GM13976 (cell line): ENCODE measurements at regions not wholly inside any gene's neighbourhood (a gene's known extent, or its start where the extent isn't known, plus 50 kb on each side); places are given as distances from the start of the nearest gene placed in this dataset.

Experiments used
- DNase-seq: peaks from one replicate; pipeline ENCODE4 v3.0.0; 2012; ENCODE audit warnings: low spot score
- CTCF ChIP-seq: IDR thresholded peaks from 2 replicates; pipeline ENCODE4 v1.5.1; 2012; ENCODE audit warnings: borderline replicate concordance, mild to moderate bottlenecking; ENCODE audit not compliant: insufficient read depth; ENCODE audit errors: extremely low read depth, missing control alignments, control extremely low read depth
- in situ Hi-C: fragments of 300-500 bp; cut with MboI; formaldehyde crosslinking; loops from one replicate; pipeline ENCODE4 v1.12.0; 2022; ENCODE audit warnings: low sequenced_read_pairs, mixed read lengths, inconsistent platforms; ENCODE audit not compliant: unreplicated experiment

- no peak for TF ChIP-seq CTCF
- DNase-seq, result no peak
Measured at GRCh38 chr16:86668136-86668910, 90.0 kb downstream of the FOXL1 start.

GRCh38 chr16:86669285-86669805, 91.0 kb downstream of the FOXL1 start:
- TF ChIP-seq CTCF, result no peak
- no peak for DNase-seq
- in situ Hi-C loops, result no loop called here

More at GRCh38 chr16:86668136-86668910, 90.0 kb downstream of the FOXL1 start:
- in situ Hi-C loops, result no loop called here

DNA sequence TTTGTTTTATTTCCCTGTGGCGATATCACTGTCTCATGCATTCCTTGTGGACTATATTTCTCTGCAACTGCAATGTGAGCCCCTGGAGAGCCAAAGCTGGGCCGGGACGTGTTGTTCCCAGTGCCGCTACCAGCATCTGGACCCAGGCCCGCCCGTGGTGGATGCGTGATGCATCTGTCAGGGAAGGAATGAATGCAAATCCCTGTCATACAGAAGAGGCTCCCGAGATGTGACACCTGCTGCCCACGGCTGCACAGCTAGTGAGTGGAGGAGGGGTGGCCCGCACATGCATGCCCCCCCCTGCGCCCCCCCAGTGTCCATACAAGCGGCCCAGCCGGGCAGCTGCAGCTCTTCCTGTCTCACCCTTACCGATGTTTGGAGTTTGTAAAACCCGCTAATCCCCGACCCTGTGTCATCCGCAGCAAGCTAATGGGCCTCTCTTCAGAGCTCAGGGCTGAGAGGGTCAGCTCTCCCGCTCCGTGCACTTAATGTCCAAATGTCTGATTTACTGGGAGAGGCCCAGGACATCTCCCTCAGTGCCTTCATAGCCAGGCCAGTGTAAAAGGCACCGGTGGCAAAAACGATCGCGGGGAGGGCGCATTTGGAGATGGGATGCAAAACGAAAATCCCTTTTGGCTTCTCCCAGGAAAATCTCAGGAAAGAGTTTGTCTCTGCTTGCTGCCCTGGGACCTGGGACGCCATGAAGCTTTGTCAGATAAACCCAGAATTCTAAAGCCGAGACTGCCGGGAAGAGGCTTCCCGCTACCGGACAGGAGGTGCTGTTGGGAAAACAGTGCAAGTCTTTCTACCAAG, 91.8 kb downstream of the FOXL1 start:
- in situ Hi-C loops, result no loop called here
- DNase-seq, result no peak
- TF ChIP-seq CTCF, result no peak

DNA sequence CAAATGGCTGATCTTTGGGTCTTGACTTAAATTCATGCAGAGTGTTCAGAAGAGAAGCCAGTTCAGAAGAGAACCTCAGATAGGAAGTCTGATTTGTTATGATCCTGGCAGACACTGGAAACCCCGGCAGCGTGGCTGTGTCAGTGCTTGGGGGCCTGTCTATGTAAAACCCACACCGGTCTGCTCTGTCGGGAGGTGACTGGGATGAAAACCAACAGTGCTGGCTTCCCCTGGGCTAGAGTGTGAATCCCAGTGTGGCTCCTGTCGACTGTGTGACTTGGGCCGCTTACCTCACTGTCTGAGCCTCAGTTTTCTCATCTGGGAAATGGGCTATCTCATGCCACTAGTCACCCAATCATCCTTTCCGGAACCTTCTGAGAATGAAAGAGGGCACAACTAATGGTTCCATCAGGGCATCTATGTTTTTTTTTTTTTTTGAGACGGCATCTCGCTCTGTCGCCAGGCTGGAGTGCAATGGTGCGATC, 92.4 kb downstream of the FOXL1 start:
- in situ Hi-C loops, result no loop called here
- no peak for DNase-seq
- TF ChIP-seq CTCF, result no peak

- in situ Hi-C loops, result no loop called here
Measured at GRCh38 chr16:86671486-86672178, 93.3 kb downstream of the FOXL1 start.

More at GRCh38 chr16:86671486-86672178, 93.3 kb downstream of the FOXL1 start:
- DNase-seq, result no peak
- TF ChIP-seq CTCF, result no peak
